Calu3 (cell line): ENCODE measurements at regions not wholly inside any gene's neighbourhood (a gene's known extent, or its start where the extent isn't known, plus 50 kb on each side); places are given as distances from the start of the nearest gene placed in this dataset.

ENCODE experiments used
- BruUV-seq: library from RNA; stranded (reverse); fragments of 400-500 nt; replicated peaks from 2 replicates; lab custom pipeline; 2021; lab: Mats Ljungman, UMichigan
- CTCF ChIA-PET: fragments of 300-600 bp; sonication (Branson Sonifier 250); formaldehyde crosslinking; loops from one replicate; lab custom pipeline; 2022; ENCODE audit warnings: antibody characterized with exemption; lab: Charles Lee
- DNase-seq: peaks from one replicate; pipeline ENCODE4 v3.0.0; 2022
- H3K27ac Mint-ChIP-seq: one replicate; pipeline ENCODE4 v1.8.0; 2022; ENCODE audit warnings: mixed read lengths; ENCODE audit not compliant: unreplicated experiment
- H3K27me3 Mint-ChIP-seq: one replicate; pipeline ENCODE4 v1.8.0; 2022; ENCODE audit warnings: mixed read lengths; ENCODE audit not compliant: unreplicated experiment
- H3K36me3 Mint-ChIP-seq: one replicate; pipeline ENCODE4 v1.8.0; 2022; ENCODE audit warnings: mild to moderate bottlenecking, moderate library complexity, mixed read lengths; ENCODE audit not compliant: insufficient read depth, unreplicated experiment
- H3K4me1 Mint-ChIP-seq: one replicate; pipeline ENCODE4 v1.8.0; 2022; ENCODE audit warnings: mild to moderate bottlenecking, low read depth, mixed read lengths; ENCODE audit not compliant: unreplicated experiment
- H3K4me3 Mint-ChIP-seq: one replicate; pipeline ENCODE4 v1.8.0; 2022; ENCODE audit warnings: mild to moderate bottlenecking, low read depth, moderate library complexity, mixed read lengths; ENCODE audit not compliant: unreplicated experiment
- H3K9me3 Mint-ChIP-seq: one replicate; pipeline ENCODE4 v1.8.0; 2022; ENCODE audit warnings: low read depth, mixed read lengths; ENCODE audit not compliant: unreplicated experiment
- CTCF ChIP-seq: fragments of 200-600 bp; IDR thresholded peaks from one replicate; pipeline ENCODE4 v1.8.0; 2022; ENCODE audit warnings: antibody characterized with exemption; ENCODE audit not compliant: unreplicated experiment
- intact Hi-C: fragments of 100-400 bp; cut with micrococcal nuclease; formaldehyde crosslinking; loops from one replicate; pipeline ENCODE4 v1.10.0; 2022; ENCODE audit not compliant: unreplicated experiment

- CTCF ChIA-PET = no interaction called here
- no peak for TF ChIP-seq CTCF
These were observed 58.0 kb upstream of the ZBTB7C start for GRCh38 chr18:48467231-48467630.

DNA sequence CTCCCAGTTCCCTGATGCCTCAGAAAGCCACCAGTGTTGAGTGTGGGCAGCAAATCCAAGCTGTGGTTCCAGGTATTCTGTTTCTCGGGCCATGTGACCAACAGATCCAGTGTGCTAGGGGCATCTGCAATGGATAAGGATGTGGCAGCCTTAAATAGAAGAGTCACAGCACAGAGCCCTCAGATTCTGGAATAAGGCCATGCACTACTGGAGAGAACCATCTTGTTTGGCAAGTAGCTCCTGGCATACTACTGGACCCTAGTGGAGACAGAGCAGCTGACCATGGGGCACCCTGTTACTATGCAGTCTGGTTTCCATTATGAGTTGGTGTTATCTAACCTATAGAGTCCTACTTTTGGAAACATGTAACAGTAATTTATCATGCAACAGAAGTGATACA, 53.3 kb upstream of the ZBTB7C start:
- Mint-ChIP-seq H3K9me3 (no peaks in the 10 kb centered on the region), H3K27ac (no peak overlapping the region), H3K27me3 (peaks cover 23% of the 10 kb centered on the region), H3K4me3 (no peak overlapping the region), H3K36me3 (no peaks in the 10 kb centered on the region), H3K4me1 (peaks cover 31% of the 10 kb centered on the region)
- no peak for DNase-seq
- intact Hi-C loops = loop anchor here (10.0 kb wide), 1 partner anchor 528 kb away; the partner anchor contains the start of gene SMAD2
- BruUV-seq = no TSS peak
- CTCF ChIA-PET = interaction anchor here (4.1 kb wide), 1 partner anchor 17 kb away, joined by 16 read pairs; no protein-coding TSS in a partner anchor
- no peak for TF ChIP-seq CTCF

More at GRCh38 chr18:48467231-48467630, 58.0 kb upstream of the ZBTB7C start:
- intact Hi-C loops = loop anchor here (5.0 to 10.0 kb wide), 2 partner anchors 435 to 532 kb away; partner anchors contain the start of gene SMAD2
- H3K4me1 Mint-ChIP-seq = no peaks in the 10 kb centered on the region
- no peaks in the 10 kb centered on the region for H3K9me3 Mint-ChIP-seq
- H3K36me3 Mint-ChIP-seq = no peaks in the 10 kb centered on the region
- H3K27me3 Mint-ChIP-seq = peaks cover 67% of the 10 kb centered on the region
- no peak overlapping the region for H3K27ac Mint-ChIP-seq
- no TSS peak for BruUV-seq
- DNase-seq = no peak
- H3K4me3 Mint-ChIP-seq = no peak overlapping the region

- Mint-ChIP-seq H3K4me1 (peaks cover 42% of the 10 kb centered on the region), H3K9me3 (no peaks in the 10 kb centered on the region), H3K36me3 (peaks cover 2% of the 10 kb centered on the region), H3K27ac (no peak overlapping the region), H3K27me3 (peaks cover 13% of the 10 kb centered on the region), H3K4me3 (no peak overlapping the region)
- no peak for TF ChIP-seq CTCF
- intact Hi-C loops = loop anchor here (10.0 kb wide), 1 partner anchor 526 kb away; the partner anchor contains the start of gene SMAD2
- CTCF ChIA-PET = interaction anchor here (0.5 to 4.1 kb wide), 3 partner anchors 16 to 432 kb away, joined by 3 to 16 read pairs (median 4); no protein-coding TSS in a partner anchor
- DNase-seq = no peak
- BruUV-seq = no TSS peak
These were observed 51.9 kb upstream of the ZBTB7C start for GRCh38 chr18:48460929-48461583.

DNA sequence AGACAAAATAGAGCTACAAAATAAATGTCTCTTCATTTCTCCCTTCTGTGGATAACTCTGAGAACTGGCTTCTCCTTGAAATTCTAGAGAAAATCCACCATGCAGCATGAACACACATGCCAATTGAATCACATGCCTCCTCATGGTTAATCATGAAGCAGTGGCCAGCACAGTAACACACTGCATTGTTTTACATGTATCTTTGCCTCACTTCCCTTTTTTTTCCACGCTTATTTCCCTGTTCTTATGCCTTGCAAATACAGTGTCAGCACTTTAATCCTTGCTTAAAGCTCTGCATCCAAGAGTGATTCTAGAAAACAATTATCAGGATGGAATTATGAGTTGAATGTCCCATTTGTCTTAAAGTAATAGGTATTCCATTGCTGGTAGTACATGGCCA, 50.3 kb upstream of the ZBTB7C start:
- TF ChIP-seq CTCF = no peak
- Mint-ChIP-seq H3K27me3 (no peaks in the 10 kb centered on the region), H3K4me1 (peaks cover 58% of the 10 kb centered on the region), H3K36me3 (peaks cover 7% of the 10 kb centered on the region), H3K27ac (no peak overlapping the region), H3K4me3 (no peak overlapping the region), H3K9me3 (no peaks in the 10 kb centered on the region)
- no TSS peak for BruUV-seq
- no peak for DNase-seq
- CTCF ChIA-PET = interaction anchor here (1.3 kb wide), 1 partner anchor 14 kb away, joined by 5 read pairs; no protein-coding TSS in a partner anchor
- intact Hi-C loops = no loop called here
